Urothelium cell line (cell line): ENCODE measurements at regions not wholly inside any gene's neighbourhood (a gene's known extent, or its start where the extent isn't known, plus 50 kb on each side); places are given as distances from the start of the nearest gene placed in this dataset.

ENCODE experiments used
- DNase-seq: peaks from one replicate; pipeline ENCODE4 v3.0.0; 2011; ENCODE audit warnings: low spot score, mixed read lengths
- FAIRE-seq: peaks from 2 replicates; lab custom pipeline; 2011; peaks lifted over from hg19 to GRCh38; lab: Jason Lieb, UNC

DNA sequence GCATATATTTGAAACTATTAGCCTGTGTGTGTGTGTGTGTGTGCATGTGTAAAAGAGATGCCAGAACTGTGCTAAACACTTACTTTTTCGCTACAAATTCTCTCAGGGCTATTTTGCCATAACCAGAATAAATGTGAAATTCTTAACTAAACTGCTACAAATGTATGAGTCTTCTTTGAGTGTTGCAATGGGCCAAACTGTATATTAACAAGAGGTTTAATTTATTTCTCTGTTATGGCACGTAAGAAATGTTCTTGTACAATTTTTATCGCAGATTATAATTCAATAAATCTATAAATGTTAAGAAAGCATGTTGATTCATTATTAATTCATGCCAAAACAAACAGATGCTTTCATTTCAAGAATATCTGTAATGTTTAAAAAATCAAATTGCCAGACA lies 454.5 kb upstream of the PCDH7 start:
- DNase-seq (no peak), FAIRE-seq (peak; percentile 62)

- DNase-seq (no peak), FAIRE-seq (no peak)
These were observed 451.8 kb upstream of the PCDH7 start for GRCh38 chr4:30268370-30268769.

DNA sequence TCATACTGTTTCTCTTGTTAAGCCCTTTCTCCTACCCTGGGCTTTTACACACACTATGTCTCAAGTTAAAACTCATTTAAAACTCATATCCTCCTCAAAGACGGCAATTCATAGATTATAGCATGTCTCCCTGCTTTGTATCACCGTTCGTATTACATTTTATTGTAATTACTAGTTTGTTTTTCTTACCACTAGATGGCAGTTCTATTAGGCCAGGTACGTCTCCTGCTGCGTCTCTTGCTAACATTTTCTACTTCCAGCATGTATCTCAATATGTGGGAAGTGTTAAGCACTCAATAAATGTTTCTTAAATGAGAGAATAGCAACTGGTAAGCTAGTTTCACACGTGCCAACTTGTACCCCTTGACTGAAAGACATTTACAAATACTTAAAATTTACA lies 450.3 kb upstream of the PCDH7 start:
- FAIRE-seq (peak; percentile 93), DNase-seq (peak; percentile 58)

DNA sequence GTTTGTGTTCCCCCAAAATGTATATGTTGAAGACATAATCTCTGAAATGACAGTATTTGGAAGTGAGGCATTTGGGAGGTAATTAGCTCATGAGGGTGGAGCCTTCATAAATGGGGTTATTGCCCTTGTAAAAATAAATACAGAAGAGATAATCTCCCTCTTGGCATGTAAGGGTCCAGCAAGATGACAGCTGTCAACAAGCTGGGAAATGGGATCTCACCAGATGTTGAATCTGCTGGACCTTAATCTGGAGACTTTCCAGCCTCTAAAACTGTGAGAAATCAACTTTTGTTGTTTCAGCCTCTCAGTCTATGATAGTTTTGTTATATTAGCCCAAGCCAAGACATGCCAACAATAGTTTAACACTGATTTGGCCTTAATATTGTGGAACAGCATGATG lies 438.2 kb upstream of the PCDH7 start:
- DNase-seq (no peak), FAIRE-seq (peak; percentile 69)

DNA sequence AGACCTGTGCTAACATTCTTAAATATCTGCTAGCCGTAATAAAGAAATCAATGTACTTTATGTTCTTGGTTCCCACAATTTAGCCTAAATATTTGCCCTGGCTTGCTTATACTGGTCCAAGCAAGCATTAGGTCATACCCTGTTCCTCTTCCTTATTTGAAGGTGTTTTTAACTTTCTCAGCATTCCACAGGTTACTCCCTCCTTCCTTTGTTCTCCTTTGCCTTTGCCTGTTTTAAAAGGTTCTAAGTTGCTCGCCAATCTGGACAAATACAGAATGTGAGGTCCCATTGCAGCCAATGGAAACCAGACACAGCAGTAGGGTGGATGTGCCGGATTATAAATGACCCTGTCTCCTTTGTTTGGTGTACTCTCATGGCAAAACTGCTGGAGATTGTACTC lies 436.8 kb upstream of the PCDH7 start:
- DNase-seq = no peak
- peak; percentile 68 for FAIRE-seq

DNA sequence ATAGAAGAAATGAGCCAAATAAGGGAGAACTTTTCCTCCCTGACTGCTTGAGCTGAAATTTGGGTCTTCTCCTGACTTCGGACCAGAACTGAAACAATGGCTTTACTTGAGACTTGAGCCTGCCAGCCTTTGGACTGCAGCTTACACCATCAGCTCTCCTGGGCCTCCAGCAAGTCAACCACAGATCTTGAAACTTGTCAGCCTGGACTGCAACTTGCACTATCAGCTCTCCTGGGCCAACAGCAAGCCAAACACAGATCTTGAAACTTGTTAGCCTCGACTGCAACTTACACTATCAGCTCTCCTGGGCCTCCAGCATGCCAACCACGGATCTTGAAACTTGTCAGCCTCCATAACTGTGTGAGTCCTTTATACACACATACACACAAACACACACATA lies 425.9 kb upstream of the PCDH7 start:
- FAIRE-seq (peak; percentile 95), DNase-seq (no peak)

GRCh38 chr4:30295652-30296051 lies 424.5 kb upstream of the PCDH7 start:
- no peak for DNase-seq
- no peak for FAIRE-seq

- DNase-seq (no peak), FAIRE-seq (no peak)
These were observed 406.2 kb upstream of the PCDH7 start for GRCh38 chr4:30314001-30314400.

- FAIRE-seq = peak; percentile 96
- DNase-seq = no peak
These were observed 389.1 kb upstream of the PCDH7 start for GRCh38 chr4:30330894-30331652.

- DNase-seq (no peak), FAIRE-seq (no peak)
These were observed 378.4 kb upstream of the PCDH7 start for GRCh38 chr4:30341731-30342130.

DNA sequence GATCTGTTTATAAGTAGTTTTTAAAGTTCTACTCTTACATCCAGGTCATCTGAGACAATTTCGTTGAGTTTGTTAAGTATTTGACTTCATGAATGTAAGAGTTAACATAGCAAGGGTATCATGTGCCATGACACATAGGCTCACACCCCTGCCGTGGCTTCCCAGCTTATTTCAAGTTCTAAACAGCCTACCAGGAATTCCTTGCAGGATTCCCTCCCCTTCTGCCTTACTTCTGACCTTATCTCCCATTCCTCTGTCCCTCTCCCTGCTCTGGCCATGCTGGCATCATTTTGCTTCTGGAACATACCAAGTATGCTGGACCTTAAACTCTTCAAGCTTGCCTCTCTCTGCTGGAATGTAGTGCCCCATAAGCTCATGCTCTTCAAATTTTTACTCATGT lies 369.9 kb upstream of the PCDH7 start:
- DNase-seq (no peak), FAIRE-seq (no peak)

- no peak for DNase-seq
- FAIRE-seq = no peak
These were observed 365.6 kb upstream of the PCDH7 start for GRCh38 chr4:30354605-30355004.

- no peak for FAIRE-seq
- DNase-seq = no peak
These were observed 357.7 kb upstream of the PCDH7 start for GRCh38 chr4:30362436-30362835.

GRCh38 chr4:30370105-30370504 lies 350.1 kb upstream of the PCDH7 start:
- DNase-seq (no peak), FAIRE-seq (no peak)

DNA sequence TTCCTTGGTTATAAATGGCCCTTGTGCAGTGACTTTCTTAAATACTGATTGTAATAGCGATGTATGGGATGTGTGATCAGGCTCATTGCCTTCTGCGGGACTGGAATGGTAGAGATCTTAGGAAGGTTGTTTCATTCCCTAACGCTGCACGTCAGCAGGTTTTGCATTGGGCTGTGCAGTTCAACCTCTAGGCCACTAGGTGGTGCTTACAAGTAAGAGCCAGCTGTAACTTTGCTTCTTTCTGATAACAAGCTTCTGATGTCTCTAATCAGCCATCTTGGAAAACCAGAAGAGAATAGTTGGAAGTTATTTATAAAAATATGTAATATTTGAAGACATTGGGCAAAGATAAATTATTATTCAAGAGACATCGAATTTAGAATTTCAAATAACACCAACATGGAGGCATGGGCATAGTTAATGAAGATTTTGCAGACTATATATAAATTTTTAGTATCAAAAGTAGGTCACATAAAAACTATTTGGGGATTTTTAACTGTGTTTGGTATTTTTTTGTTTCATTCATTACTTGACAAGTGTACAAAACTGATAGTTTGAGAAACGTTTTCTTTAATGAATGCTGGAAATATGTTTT lies 339.7 kb upstream of the PCDH7 start:
- DNase-seq (peak; percentile 76), FAIRE-seq (peak; percentile 98)

DNA sequence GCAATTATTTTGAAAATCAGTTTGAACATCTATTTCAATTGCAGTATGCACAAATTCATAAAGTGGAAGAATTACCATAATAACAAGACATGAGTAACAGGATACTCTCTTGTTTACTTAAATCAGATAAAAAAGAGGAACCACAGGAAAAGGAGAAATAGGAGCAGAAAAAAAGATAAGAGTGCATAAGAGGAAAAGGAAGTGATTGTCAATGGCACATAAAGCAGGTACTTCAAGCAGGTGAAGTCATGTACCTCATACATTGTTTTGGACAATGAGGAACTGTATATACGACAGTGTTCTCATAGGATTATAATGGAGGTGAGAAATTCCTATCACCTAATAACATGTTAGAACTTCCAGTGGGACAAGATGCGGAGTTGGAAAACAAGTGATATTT lies 334.5 kb upstream of the PCDH7 start:
- FAIRE-seq (peak; percentile 90), DNase-seq (no peak)

GRCh38 chr4:30386266-30386895 lies 333.8 kb upstream of the PCDH7 start:
- FAIRE-seq (peak; percentile 96), DNase-seq (no peak)

DNA sequence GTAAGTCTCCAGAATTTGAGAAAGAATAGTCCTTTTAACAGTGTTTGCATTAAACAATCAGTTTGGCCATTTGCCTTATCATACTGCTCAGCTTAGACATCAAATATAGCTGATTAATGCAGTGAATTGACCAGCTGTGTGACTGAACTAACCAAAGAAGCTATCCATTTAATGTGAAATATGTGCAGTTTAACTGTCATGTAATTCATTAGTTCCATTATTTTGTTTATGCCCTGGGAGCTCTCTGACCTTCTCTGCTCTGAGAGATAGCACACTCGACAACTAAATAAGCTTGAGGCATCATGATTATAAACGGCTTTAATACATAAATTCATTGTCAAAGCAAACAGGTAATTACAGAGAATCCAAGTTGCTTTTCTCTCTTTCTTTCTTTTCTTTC lies 324.3 kb upstream of the PCDH7 start:
- FAIRE-seq (peak; percentile 95), DNase-seq (no peak)

DNA sequence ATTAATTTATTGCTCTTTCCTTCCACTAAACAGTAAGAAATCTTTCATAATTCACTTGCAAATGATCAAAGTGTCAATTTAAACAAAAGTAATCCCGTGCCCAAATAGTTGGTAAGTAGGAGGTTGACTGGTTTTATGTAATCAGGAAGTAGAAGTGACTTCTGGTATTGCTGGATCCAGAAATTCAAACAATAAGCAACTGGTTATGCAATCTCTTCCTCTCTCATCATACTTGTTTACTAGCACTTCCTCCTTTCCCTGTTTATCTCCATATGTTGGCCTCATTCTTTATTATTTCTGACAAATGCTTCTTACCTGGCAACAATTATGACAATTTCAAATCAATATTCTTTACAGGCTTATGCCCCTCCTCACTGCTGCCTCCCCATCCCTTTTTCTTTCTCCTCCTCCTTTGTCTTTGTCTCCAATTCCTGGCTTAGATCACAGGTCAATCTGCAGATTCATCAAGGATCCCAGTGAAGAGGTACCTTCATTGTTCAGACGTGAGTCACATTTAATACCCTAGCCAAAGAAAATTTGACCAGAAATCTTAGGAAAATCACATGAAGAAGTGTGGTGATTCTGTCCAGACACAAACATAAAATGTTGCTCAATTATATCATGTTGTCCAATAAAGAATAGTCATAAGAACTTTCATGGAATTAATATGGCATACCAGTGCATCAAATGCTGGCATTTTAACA lies 323.2 kb upstream of the PCDH7 start:
- FAIRE-seq (peak; percentile 96), DNase-seq (peak; percentile 53)

DNA sequence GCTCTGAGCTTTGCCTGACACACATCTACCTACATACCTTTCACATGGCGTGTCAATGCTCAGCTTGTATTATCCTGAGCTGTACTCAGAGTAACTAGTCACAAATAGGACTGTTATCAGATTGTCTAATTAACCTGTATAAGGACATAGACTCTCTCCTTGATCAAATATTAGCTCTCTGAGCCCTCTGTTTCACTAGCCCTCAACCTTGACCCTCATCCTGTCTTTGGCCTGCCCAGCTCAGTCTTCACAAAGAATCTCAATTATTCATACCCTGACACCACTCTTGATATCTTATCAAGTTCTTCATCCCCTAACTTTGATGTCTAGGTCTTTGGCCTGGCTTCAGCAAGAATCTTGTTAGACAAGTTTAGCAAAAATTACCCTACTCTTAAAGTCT lies 320.7 kb upstream of the PCDH7 start:
- FAIRE-seq (peak; percentile 94), DNase-seq (no peak)

DNA sequence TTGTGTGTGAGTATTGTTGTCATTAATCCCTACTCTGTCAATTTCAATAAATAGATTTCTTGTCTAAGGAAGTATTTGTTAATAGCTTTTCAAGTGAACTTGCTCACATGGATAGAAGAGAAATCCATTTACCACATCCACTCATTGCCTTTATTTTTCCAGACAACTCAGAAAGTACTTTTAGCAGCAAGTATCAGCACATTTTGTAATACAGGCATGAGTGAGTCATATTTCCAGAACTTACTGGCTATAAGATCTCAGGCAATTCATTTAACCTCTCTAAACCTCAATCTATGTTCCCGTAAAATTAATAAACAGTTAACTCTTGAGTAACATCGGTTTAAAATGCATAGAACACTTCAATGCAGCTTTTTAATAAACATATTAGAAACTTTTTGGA lies 317.9 kb upstream of the PCDH7 start:
- DNase-seq (no peak), FAIRE-seq (peak; percentile 42)

GRCh38 chr4:30413915-30414314 lies 306.3 kb upstream of the PCDH7 start:
- DNase-seq (no peak), FAIRE-seq (no peak)
